OCI-LY7 (cell line): ENCODE measurements at regions not wholly inside any gene's neighbourhood (a gene's known extent, or its start where the extent isn't known, plus 50 kb on each side); places are given as distances from the start of the nearest gene placed in this dataset.

ENCODE experiments used
- CTCF ChIP-seq: fragments of 200-600 bp; sonication (generic); conservative IDR thresholded peaks from 2 replicates; pipeline ENCODE4 v1.5.1; 2014; ENCODE audit warnings: mild to moderate bottlenecking, antibody characterized with exemption, low read length, moderate library complexity, mixed read lengths
- EZH2phosphoT487 ChIP-seq: fragments of 200-600 bp; sonication (generic); IDR thresholded peaks from 2 replicates; pipeline ENCODE4 v1.6.1; 2018; ENCODE audit warnings: low read depth, borderline replicate concordance, mild to moderate bottlenecking, mixed run types, antibody characterized with exemption, low read length, moderate library complexity, mixed read lengths

GRCh38 chr20:30949761-30950160 is 307.7 kb upstream of the DEFB115 start:
- TF ChIP-seq CTCF: no peak
- TF ChIP-seq EZH2phosphoT487: no peak
